GM23338 (cell line): ENCODE measurements at regions not wholly inside any gene's neighbourhood (a gene's known extent, or its start where the extent isn't known, plus 50 kb on each side); places are given as distances from the start of the nearest gene placed in this dataset.

ENCODE experiments used
- ATAC-seq: fragments of 200-7000 bp; cut with Tn5 transposase; 3 replicates; pipeline ENCODE4 v1.9.1; 2020
- DNase-seq: peaks from one replicate; pipeline ENCODE4 v3.0.0-alpha.2; 2015; ENCODE audit warnings: low spot score
- H2AFZ ChIP-seq: fragments of 200-600 bp; sonication (generic); 2 replicates; pipeline ENCODE4 v1.8.0; 2016; ENCODE audit warnings: antibody characterized with exemption, mild to moderate bottlenecking, moderate library complexity
- H3F3A ChIP-seq: fragments of 200-600 bp; sonication (generic); replicated peaks from 2 replicates; pipeline ENCODE4 v1.8.0; 2017; ENCODE audit warnings: antibody characterized with exemption, mixed run types, low read depth
- H3K27ac ChIP-seq: fragments of 200-600 bp; sonication (generic); 2 replicates; pipeline ENCODE4 v1.6.1; 2016; ENCODE audit warnings: low read depth
- H3K27me3 ChIP-seq: fragments of 200-600 bp; sonication (generic); 2 replicates; pipeline ENCODE4 v1.8.0; 2016; ENCODE audit warnings: mild to moderate bottlenecking, mixed run types, moderate library complexity; ENCODE audit not compliant: insufficient read depth
- H3K36me3 ChIP-seq: fragments of 200-600 bp; sonication (generic); 2 replicates; pipeline ENCODE4 v1.8.0; 2016; ENCODE audit warnings: mild to moderate bottlenecking; ENCODE audit not compliant: insufficient read depth
- H3K4me1 ChIP-seq: fragments of 200-600 bp; sonication (generic); 2 replicates; pipeline ENCODE4 v1.8.0; 2016; ENCODE audit warnings: mild to moderate bottlenecking, moderate library complexity; ENCODE audit not compliant: insufficient read depth
- H3K4me2 ChIP-seq: fragments of 200-600 bp; sonication (generic); 2 replicates; pipeline ENCODE4 v1.7.1; 2017; ENCODE audit warnings: mixed run types
- H3K4me3 ChIP-seq: fragments of 200-600 bp; sonication (generic); 2 replicates; pipeline ENCODE4 v1.6.1; 2016; ENCODE audit warnings: mixed run types
- H3K79me2 ChIP-seq: fragments of 200-600 bp; sonication (generic); replicated peaks from 2 replicates; pipeline ENCODE4 v1.8.0; 2017; ENCODE audit warnings: mild to moderate bottlenecking; ENCODE audit not compliant: insufficient read depth
- H3K9me2 ChIP-seq: fragments of 200-600 bp; sonication (generic); 2 replicates; pipeline ENCODE4 v1.8.0; 2017; ENCODE audit not compliant: insufficient read depth
- H4K20me1 ChIP-seq: fragments of 200-600 bp; sonication (generic); replicated peaks from 2 replicates; pipeline ENCODE4 v1.8.0; 2017; ENCODE audit warnings: mild to moderate bottlenecking; ENCODE audit not compliant: insufficient read depth
- H3K27ac Mint-ChIP-seq: 2 replicates; pipeline ENCODE4 v1.8.0; 2020; ENCODE audit warnings: inconsistent platforms, mild to moderate bottlenecking, moderate library complexity, mixed read lengths
- H3K27me3 Mint-ChIP-seq: 3 replicates; pipeline ENCODE4 v1.8.0; 2022; ENCODE audit warnings: low read depth, mild to moderate bottlenecking, moderate library complexity, mixed read lengths, inconsistent platforms; ENCODE audit not compliant: insufficient read depth, poor library complexity
- H3K36me3 Mint-ChIP-seq: 3 replicates; pipeline ENCODE4 v1.8.0; 2021; ENCODE audit warnings: low read depth, mild to moderate bottlenecking, inconsistent platforms, moderate library complexity, mixed read lengths
- H3K4me1 Mint-ChIP-seq: 3 replicates; pipeline ENCODE4 v1.8.0; 2020; ENCODE audit warnings: mild to moderate bottlenecking, inconsistent platforms, mixed read lengths
- H3K4me3 Mint-ChIP-seq: 3 replicates; pipeline ENCODE4 v1.8.0; 2021; ENCODE audit warnings: moderate library complexity, mild to moderate bottlenecking, inconsistent platforms, mixed read lengths
- H3K9me3 Mint-ChIP-seq: 3 replicates; pipeline ENCODE4 v1.8.0; 2020; ENCODE audit warnings: moderate library complexity, mild to moderate bottlenecking, inconsistent platforms, mixed read lengths
- CREB1 ChIP-seq: fragments of 250-450 bp; sonication (Bioruptor Pico); IDR thresholded peaks from 2 replicates; pipeline ENCODE4 v1.5.0; 2020; ENCODE audit warnings: low read depth, mild to moderate bottlenecking, moderate library complexity
- EZH2 ChIP-seq: fragments of 200-600 bp; sonication (generic); IDR thresholded peaks from one replicate; pipeline ENCODE4 v1.8.0; 2017; ENCODE audit warnings: antibody characterized with exemption, mild to moderate bottlenecking, low read depth; ENCODE audit not compliant: unreplicated experiment
- EZH2phosphoT487 ChIP-seq: fragments of 200-600 bp; sonication (generic); IDR thresholded peaks from one replicate; pipeline ENCODE4 v1.8.1; 2018; ENCODE audit warnings: antibody characterized with exemption; ENCODE audit not compliant: unreplicated experiment
- JUNB ChIP-seq: IDR thresholded peaks from one replicate; pipeline ENCODE4 v1.6.1; 2016; ENCODE audit warnings: antibody characterized with exemption; ENCODE audit not compliant: unreplicated experiment
- NANOG ChIP-seq: IDR thresholded peaks from 2 replicates; pipeline ENCODE4 v1.6.1; 2016; ENCODE audit warnings: antibody characterized with exemption, borderline replicate concordance
- POLR2AphosphoS5 ChIP-seq: IDR thresholded peaks from 2 replicates; pipeline ENCODE4 v1.6.1; 2016; ENCODE audit warnings: antibody characterized with exemption, low read depth
- STAT1 ChIP-seq: IDR thresholded peaks from one replicate; pipeline ENCODE4 v1.6.1; 2016; ENCODE audit warnings: antibody characterized with exemption; ENCODE audit not compliant: unreplicated experiment
- ZNF114 ChIP-seq: fragments of 250-450 bp; sonication (Bioruptor Pico); IDR thresholded peaks from 2 replicates; pipeline ENCODE4 v1.5.0; 2020; ENCODE audit warnings: mild to moderate bottlenecking, moderate library complexity
- ZNF331 ChIP-seq: fragments of 250-450 bp; sonication (Bioruptor Pico); IDR thresholded peaks from 2 replicates; pipeline ENCODE4 v1.5.0; 2020; ENCODE audit warnings: low read depth, mild to moderate bottlenecking, moderate library complexity
- TF ChIP-seq, protein P1 (sequence below): IDR thresholded peaks from 2 replicates; pipeline ENCODE4 v1.6.1; 2016; ENCODE audit warnings: antibody characterized with exemption
- TF ChIP-seq, protein P2 (sequence below): IDR thresholded peaks from one replicate; pipeline ENCODE4 v1.6.1; 2018; ENCODE audit warnings: antibody characterized with exemption; ENCODE audit not compliant: unreplicated experiment
- TF ChIP-seq, protein P3 (sequence below): fragments of 250-450 bp; sonication (Bioruptor Pico); IDR thresholded peaks from 2 replicates; pipeline ENCODE4 v1.5.0; 2020; ENCODE audit warnings: mild to moderate bottlenecking, moderate library complexity
- TF ChIP-seq, protein P4 (sequence below), 2 experiments: fragments of 200-600 bp in 1 of 2; sonication (generic) in 1 of 2; conservative IDR thresholded peaks; 2 replicates each; pipeline versions ENCODE4 v1.5.1 to v1.6.1; 2016 to 2017; ENCODE audit warnings: antibody characterized with exemption in 2 of 2, low read depth in 2 of 2, mild to moderate bottlenecking in 2 of 2, moderate library complexity in 1 of 2

DNA sequence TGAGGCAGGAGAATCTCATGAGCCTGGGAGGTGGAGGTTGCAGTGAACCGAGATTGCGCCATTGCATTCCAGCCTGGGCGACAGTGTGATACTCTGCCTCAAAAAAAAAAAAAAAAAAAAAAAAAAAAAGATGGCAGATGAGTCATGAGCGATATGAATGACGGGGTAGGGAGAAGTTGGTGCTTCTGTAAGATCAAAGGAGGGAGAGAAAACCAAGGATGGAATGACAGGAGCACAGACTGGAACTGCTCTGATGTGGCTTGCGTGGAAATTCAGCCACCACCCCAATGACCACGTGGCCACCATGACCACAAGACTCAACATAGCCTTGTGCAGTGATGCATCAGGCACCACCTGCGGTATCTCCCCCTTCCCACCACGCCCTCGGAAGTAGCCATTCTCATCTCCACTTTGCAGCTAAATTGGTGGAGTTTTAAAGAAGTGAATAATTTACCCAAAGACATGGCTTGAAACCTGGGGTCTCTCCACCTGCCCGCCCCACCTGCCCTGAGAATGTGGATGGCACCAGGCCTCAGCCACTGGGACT is 96.0 kb downstream of the ACKR3 start:
- H3K36me3 ChIP-seq: no peaks in the 10 kb centered on the region
- no peak overlapping the region for H3K27ac ChIP-seq
- peaks cover 11% of the 10 kb centered on the region for H3K9me2 ChIP-seq
- H3K79me2 ChIP-seq: no peaks in the 10 kb centered on the region
- H3K4me2 ChIP-seq: no peak overlapping the region
- H3K4me1 ChIP-seq: peaks cover 13% of the 10 kb centered on the region; the same call in 1 of the 2 replicates
- no peaks in the 10 kb centered on the region for H3F3A ChIP-seq
- H3K36me3 Mint-ChIP-seq: peaks cover 14% of the 10 kb centered on the region
- no peaks in the 10 kb centered on the region for H3K27me3 ChIP-seq
- H3K27me3 Mint-ChIP-seq: peaks cover 6% of the 10 kb centered on the region
- no peak overlapping the region for H2AFZ ChIP-seq
- H3K27ac Mint-ChIP-seq: no peak overlapping the region
- peaks cover 15% of the 10 kb centered on the region for H3K9me3 Mint-ChIP-seq
- peaks cover 22% of the 10 kb centered on the region for H3K4me1 Mint-ChIP-seq
- H4K20me1 ChIP-seq: no peaks in the 10 kb centered on the region
- ATAC-seq (no peak), DNase-seq (no peak)
- no peak overlapping the region for H3K4me3 Mint-ChIP-seq
- TF ChIP-seq, protein P1, sequence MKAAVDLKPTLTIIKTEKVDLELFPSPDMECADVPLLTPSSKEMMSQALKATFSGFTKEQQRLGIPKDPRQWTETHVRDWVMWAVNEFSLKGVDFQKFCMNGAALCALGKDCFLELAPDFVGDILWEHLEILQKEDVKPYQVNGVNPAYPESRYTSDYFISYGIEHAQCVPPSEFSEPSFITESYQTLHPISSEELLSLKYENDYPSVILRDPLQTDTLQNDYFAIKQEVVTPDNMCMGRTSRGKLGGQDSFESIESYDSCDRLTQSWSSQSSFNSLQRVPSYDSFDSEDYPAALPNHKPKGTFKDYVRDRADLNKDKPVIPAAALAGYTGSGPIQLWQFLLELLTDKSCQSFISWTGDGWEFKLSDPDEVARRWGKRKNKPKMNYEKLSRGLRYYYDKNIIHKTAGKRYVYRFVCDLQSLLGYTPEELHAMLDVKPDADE: no peak
- no peak for TF ChIP-seq CREB1 (CRISPR knock-in tag)
- no peak for TF ChIP-seq NANOG
- TF ChIP-seq, protein P2, sequence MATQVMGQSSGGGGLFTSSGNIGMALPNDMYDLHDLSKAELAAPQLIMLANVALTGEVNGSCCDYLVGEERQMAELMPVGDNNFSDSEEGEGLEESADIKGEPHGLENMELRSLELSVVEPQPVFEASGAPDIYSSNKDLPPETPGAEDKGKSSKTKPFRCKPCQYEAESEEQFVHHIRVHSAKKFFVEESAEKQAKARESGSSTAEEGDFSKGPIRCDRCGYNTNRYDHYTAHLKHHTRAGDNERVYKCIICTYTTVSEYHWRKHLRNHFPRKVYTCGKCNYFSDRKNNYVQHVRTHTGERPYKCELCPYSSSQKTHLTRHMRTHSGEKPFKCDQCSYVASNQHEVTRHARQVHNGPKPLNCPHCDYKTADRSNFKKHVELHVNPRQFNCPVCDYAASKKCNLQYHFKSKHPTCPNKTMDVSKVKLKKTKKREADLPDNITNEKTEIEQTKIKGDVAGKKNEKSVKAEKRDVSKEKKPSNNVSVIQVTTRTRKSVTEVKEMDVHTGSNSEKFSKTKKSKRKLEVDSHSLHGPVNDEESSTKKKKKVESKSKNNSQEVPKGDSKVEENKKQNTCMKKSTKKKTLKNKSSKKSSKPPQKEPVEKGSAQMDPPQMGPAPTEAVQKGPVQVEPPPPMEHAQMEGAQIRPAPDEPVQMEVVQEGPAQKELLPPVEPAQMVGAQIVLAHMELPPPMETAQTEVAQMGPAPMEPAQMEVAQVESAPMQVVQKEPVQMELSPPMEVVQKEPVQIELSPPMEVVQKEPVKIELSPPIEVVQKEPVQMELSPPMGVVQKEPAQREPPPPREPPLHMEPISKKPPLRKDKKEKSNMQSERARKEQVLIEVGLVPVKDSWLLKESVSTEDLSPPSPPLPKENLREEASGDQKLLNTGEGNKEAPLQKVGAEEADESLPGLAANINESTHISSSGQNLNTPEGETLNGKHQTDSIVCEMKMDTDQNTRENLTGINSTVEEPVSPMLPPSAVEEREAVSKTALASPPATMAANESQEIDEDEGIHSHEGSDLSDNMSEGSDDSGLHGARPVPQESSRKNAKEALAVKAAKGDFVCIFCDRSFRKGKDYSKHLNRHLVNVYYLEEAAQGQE: no peak
- TF ChIP-seq, protein P3, sequence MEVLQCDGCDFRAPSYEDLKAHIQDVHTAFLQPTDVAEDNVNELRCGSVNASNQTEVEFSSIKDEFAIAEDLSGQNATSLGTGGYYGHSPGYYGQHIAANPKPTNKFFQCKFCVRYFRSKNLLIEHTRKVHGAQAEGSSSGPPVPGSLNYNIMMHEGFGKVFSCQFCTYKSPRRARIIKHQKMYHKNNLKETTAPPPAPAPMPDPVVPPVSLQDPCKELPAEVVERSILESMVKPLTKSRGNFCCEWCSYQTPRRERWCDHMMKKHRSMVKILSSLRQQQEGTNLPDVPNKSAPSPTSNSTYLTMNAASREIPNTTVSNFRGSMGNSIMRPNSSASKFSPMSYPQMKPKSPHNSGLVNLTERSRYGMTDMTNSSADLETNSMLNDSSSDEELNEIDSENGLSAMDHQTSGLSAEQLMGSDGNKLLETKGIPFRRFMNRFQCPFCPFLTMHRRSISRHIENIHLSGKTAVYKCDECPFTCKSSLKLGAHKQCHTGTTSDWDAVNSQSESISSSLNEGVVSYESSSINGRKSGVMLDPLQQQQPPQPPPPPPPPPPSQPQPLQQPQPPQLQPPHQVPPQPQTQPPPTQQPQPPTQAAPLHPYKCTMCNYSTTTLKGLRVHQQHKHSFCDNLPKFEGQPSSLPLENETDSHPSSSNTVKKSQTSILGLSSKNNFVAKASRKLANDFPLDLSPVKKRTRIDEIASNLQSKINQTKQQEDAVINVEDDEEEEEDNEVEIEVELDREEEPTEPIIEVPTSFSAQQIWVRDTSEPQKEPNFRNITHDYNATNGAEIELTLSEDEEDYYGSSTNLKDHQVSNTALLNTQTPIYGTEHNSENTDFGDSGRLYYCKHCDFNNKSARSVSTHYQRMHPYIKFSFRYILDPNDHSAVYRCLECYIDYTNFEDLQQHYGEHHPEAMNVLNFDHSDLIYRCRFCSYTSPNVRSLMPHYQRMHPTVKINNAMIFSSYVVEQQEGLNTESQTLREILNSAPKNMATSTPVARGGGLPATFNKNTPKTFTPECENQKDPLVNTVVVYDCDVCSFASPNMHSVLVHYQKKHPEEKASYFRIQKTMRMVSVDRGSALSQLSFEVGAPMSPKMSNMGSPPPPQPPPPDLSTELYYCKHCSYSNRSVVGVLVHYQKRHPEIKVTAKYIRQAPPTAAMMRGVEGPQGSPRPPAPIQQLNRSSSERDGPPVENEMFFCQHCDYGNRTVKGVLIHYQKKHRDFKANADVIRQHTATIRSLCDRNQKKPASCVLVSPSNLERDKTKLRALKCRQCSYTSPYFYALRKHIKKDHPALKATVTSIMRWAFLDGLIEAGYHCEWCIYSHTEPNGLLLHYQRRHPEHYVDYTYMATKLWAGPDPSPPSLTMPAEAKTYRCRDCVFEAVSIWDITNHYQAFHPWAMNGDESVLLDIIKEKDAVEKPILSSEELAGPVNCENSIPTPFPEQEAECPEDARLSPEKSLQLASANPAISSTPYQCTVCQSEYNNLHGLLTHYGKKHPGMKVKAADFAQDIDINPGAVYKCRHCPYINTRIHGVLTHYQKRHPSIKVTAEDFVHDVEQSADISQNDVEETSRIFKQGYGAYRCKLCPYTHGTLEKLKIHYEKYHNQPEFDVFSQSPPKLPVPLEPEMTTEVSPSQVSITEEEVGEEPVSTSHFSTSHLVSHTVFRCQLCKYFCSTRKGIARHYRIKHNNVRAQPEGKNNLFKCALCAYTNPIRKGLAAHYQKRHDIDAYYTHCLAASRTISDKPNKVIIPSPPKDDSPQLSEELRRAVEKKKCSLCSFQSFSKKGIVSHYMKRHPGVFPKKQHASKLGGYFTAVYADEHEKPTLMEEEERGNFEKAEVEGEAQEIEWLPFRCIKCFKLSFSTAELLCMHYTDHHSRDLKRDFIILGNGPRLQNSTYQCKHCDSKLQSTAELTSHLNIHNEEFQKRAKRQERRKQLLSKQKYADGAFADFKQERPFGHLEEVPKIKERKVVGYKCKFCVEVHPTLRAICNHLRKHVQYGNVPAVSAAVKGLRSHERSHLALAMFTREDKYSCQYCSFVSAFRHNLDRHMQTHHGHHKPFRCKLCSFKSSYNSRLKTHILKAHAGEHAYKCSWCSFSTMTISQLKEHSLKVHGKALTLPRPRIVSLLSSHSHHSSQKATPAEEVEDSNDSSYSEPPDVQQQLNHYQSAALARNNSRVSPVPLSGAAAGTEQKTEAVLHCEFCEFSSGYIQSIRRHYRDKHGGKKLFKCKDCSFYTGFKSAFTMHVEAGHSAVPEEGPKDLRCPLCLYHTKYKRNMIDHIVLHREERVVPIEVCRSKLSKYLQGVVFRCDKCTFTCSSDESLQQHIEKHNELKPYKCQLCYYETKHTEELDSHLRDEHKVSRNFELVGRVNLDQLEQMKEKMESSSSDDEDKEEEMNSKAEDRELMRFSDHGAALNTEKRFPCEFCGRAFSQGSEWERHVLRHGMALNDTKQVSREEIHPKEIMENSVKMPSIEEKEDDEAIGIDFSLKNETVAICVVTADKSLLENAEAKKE (CRISPR knock-in tag): no peak
- TF ChIP-seq ZNF114 (CRISPR knock-in tag): no peak
- TF ChIP-seq JUNB: no peak
- no peak for TF ChIP-seq ZNF331 (CRISPR knock-in tag)
- TF ChIP-seq EZH2: no peak
- TF ChIP-seq EZH2phosphoT487: no peak
- no peak for TF ChIP-seq POLR2AphosphoS5
- no peak for TF ChIP-seq STAT1
- TF ChIP-seq, protein P4, sequence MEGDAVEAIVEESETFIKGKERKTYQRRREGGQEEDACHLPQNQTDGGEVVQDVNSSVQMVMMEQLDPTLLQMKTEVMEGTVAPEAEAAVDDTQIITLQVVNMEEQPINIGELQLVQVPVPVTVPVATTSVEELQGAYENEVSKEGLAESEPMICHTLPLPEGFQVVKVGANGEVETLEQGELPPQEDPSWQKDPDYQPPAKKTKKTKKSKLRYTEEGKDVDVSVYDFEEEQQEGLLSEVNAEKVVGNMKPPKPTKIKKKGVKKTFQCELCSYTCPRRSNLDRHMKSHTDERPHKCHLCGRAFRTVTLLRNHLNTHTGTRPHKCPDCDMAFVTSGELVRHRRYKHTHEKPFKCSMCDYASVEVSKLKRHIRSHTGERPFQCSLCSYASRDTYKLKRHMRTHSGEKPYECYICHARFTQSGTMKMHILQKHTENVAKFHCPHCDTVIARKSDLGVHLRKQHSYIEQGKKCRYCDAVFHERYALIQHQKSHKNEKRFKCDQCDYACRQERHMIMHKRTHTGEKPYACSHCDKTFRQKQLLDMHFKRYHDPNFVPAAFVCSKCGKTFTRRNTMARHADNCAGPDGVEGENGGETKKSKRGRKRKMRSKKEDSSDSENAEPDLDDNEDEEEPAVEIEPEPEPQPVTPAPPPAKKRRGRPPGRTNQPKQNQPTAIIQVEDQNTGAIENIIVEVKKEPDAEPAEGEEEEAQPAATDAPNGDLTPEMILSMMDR (conservative IDR thresholded peaks at IDR 0.05; ENCODE audit: low read depth in 2 of 2): no peak
- no peak overlapping the region for H3K4me3 ChIP-seq
